ENCODE measurements at regions not wholly inside any gene's neighbourhood (a gene's known extent, or its start where the extent isn't known, plus 50 kb on each side); places are given as distances from the start of the nearest gene placed in this dataset.

DNA sequence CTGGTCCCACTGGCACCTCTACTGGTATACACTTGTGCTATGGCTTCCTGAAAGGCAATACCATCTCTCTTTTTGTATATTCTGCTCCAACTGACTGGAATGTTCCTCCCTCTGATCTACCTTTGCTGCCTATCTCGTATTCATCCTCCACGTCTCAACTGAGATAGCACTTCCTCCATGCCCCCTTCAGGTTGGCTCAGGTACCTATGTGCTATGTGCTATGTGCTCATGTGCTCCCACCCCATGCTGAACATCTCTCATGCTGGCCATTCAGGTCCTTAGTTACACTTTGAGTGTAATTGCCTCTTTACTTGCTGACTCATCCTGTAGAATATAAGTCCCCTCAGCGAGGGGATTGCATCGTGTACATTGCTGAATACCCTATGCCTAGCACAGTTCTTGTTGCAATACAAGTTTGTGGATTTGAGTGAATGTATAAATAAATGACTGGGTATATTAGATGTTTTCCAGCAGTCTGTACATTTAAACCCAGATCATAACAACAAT is 156.9 kb downstream of the SOX2 start:
- in situ Hi-C loops (cut with MboI; ENCODE audit: low sequenced_read_pairs, unreplicated experiment) = no loop called here
- DNase-seq (ENCODE audit: low spot score) = no peak
- TF ChIP-seq CTCF (IDR thresholded peaks at IDR 0.05; ENCODE audit: borderline replicate concordance, control extremely low read depth, extremely low read depth, insufficient read depth, missing control alignments) = no peak

DNA sequence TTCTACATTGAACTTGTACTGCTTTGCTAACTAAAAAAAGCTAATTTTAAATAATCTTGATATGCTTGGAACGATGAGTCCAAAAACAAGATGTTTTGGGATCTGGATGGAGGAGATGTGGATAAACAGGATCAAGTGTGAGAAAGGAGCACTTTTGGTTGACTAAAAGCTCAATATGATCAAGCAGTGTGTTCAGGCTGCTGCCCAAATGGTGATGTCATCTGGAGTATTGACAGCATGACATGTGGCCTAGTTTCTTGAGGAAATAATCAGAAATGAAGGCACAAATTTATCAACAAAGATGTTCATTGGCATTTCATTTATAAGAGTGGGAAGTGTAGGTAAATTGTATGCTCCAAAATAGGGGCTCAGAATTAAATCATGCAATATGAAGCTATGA is 161.2 kb downstream of the SOX2 start:
- no peak for TF ChIP-seq CTCF (IDR thresholded peaks at IDR 0.05; ENCODE audit: borderline replicate concordance, control extremely low read depth, extremely low read depth, insufficient read depth, missing control alignments)
- no peak for DNase-seq (ENCODE audit: low spot score)
- in situ Hi-C loops (cut with MboI; ENCODE audit: low sequenced_read_pairs, unreplicated experiment) = no loop called here

GRCh38 chr3:181879926-181880325 is 168.2 kb downstream of the SOX2 start:
- in situ Hi-C loops (cut with MboI; ENCODE audit: low sequenced_read_pairs, unreplicated experiment) = no loop called here
- TF ChIP-seq CTCF (IDR thresholded peaks at IDR 0.05; ENCODE audit: borderline replicate concordance, control extremely low read depth, extremely low read depth, insufficient read depth, missing control alignments) = no peak
- DNase-seq (ENCODE audit: low spot score) = no peak

DNA sequence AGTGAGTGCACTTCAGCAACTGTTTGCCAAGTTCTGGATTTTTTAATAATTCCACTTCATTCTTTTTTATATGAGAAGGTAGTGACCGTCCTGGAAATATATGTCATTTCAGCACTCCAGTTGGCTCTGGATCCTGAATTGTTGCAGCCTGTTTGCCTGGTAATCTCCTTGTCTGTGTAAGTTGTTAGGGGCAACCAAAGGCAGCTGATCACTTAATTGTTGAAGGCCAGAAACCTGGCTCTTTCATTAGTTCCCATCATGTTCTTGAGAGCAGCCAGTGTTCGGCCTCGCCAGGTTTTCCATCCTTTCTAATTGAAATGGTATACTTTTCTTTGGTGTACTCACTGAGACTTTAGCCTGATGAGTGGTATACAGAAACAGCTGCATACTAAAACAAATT is 168.6 kb downstream of the SOX2 start:
- no peak for TF ChIP-seq CTCF (IDR thresholded peaks at IDR 0.05; ENCODE audit: borderline replicate concordance, control extremely low read depth, extremely low read depth, insufficient read depth, missing control alignments)
- DNase-seq (ENCODE audit: low spot score) = no peak
- in situ Hi-C loops (cut with MboI; ENCODE audit: low sequenced_read_pairs, unreplicated experiment) = no loop called here

DNA sequence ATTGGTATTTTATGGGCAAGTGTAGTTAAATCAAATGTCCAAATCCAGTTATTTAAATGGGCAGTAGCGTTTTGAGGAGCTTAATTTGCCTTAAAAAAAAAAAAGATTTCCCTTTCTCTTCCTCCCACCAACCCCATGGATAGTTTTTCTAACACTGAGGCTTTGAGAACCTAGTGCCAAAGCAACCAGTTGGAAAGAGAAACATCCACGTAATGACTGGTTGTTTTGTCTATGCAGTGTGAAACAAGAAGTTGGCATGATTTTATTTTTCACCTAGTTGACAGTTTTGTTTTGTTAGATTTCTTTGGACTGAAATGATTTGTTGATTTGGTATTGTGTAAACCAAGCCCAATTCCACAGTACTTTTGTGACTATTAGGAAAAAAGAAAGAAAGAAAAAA is 170.0 kb downstream of the SOX2 start:
- no peak for TF ChIP-seq CTCF (IDR thresholded peaks at IDR 0.05; ENCODE audit: borderline replicate concordance, control extremely low read depth, extremely low read depth, insufficient read depth, missing control alignments)
- in situ Hi-C loops (cut with MboI; ENCODE audit: low sequenced_read_pairs, unreplicated experiment) = no loop called here
- DNase-seq (ENCODE audit: low spot score) = no peak

GRCh38 chr3:181885868-181886630 is 174.3 kb downstream of the SOX2 start:
- in situ Hi-C loops (cut with MboI; ENCODE audit: low sequenced_read_pairs, unreplicated experiment) = no loop called here
- no peak for DNase-seq (ENCODE audit: low spot score)
- TF ChIP-seq CTCF (IDR thresholded peaks at IDR 0.05; ENCODE audit: borderline replicate concordance, control extremely low read depth, extremely low read depth, insufficient read depth, missing control alignments) = no peak
